HG03025 (cell line): ENCODE measurements at regions not wholly inside any gene's neighbourhood (a gene's known extent, or its start where the extent isn't known, plus 50 kb on each side); places are given as distances from the start of the nearest gene placed in this dataset.
"Not testable (repeated sequence)": the region's sequence is repeated elsewhere in the genome, so short reads cannot be mapped to it uniquely, and the experiment has no call there.

Experiments
- ATAC-seq: cut with Tn5 transposase; IDR thresholded peaks from one replicate; pipeline ENCODE4 v1.9.1; 2021; ENCODE audit warnings: mild to moderate bottlenecking, moderate library complexity; ENCODE audit not compliant: unreplicated experiment, low FRiP score

DNA sequence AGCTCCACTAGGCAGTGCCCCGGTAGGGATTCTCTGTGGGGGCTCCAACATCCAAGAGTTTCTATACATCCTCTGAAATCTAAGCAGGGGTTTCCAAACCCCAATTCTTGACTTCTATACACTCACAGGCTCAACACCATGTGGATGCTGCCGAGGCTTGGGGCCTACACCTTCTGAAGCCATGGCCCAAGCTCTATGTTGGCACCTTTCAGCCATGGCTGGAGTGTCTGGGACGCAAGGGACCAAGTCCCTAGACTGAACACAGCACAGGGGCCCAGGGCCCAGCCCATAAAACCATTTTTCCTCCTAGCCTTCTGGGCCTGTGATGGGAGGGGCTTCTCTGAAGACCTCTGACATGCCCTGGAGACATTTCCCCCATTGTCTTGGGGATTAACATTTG, 511.8 kb downstream of the TRAM1L1 start:
- ATAC-seq, result no peak

DNA sequence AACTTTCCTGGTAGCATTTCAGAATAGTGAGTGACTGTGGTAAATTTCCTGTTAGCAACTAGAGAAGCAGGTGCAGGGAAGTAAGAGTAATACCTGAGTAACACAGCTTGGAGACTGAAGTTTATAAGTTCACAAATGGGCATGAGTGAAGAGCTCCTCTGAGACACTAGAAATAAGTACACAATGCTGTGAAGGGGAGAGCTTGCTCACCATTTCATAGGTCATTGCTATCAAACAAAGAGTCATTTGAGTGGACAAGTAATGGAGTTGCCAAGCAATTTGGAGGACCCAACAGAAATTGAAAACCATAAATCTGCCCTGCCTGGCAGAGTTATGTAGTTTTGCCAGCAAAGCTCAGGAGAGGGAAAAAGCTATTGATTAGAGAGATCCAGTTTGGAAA, 523.6 kb downstream of the TRAM1L1 start:
- no peak for ATAC-seq

DNA sequence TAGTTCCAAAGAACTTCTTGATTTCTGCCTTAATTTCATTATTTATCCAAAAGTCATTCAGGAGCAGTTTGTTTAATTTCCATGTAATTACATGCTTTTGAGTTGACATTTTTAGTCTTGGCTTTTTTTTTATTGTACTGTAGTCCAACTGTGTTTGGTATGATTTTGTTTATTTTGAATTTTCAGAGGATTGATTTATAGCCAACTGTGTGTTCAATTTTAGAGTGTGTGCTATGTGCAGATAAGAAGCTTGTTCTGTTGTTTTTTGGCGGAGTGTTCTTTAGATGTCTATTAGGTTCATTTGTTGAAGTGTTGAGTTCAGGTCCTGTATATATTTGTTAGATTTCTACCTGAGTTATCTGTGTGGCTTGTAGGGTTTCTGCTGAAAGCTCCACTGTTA, 533.6 kb downstream of the TRAM1L1 start:
- ATAC-seq, result no peak

DNA sequence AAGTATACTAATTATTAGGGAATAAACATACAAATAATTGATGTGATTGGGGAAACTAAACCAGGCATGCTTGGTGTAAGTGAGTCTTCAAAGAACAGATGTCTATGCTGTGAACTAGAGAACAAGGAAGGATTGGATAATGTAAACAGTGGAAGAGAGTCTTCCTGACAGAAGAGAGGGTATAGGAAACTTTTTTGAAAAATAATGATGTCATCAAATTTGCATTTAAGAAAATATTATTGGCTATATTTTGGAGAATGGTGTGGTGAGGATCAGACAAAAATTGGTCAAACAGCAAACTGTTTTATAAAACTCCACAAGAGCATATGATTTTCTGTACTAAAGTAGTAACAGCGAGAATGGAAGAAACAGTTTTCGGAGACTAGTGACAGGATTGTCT, 537.7 kb downstream of the TRAM1L1 start:
- ATAC-seq, result no peak

DNA sequence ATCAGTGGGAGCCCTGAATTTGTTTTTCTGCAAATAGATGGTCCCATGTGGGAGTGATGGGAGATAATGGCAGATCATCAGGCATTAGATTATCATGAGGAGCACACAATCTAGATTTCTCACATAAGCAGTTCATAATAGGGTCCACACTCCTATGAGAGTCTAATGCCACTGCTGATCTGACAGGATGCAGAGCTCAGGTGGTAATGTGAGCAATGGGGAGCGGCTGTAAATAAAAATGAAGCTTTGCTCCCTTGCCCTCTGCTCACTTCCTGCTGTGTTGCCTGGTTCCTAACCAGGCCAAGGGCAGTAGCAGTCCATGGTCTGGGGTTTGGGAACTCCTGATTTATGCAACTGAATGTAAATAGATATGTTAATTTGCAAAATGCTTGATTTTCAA, 538.6 kb downstream of the TRAM1L1 start:
- ATAC-seq, result no peak

DNA sequence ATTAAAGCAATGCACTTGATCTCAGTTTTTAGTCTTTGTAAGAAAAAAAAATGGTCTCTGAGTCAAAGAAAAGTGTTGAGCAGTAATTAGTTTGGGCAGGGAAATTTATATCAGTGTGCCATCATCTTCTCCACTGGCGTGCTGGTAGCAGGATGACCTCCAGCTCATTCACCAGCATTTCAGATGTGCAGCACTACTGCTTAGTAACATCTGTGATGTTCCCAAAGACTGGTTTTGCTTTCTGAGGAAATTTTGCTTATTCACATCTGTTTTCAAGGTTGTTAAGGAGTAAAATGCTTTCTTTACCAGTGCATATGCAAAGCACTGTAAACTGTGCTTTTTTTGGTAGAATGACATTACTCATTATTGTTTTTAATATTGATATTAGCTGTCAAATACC, 540.4 kb downstream of the TRAM1L1 start:
- ATAC-seq, result no peak

DNA sequence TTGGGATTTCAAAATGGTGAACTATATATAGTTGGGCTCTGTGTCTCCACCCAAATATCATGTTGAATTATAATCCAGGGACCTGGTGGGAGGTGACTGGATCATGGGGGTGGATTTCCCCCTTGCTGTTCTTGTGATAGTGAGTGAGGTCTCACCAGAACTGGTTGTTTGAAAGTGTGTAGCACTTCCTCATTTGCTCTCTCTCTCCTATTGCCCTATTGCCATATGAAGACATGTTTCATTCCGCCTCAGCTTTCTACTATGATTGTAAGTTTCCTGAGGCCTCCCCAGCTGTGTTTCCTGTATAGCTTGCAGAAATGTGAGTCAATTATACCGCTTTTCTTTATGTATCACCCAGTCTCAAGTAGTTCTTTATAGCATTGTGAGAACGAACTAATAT, 545.6 kb downstream of the TRAM1L1 start:
- ATAC-seq, result no peak

DNA sequence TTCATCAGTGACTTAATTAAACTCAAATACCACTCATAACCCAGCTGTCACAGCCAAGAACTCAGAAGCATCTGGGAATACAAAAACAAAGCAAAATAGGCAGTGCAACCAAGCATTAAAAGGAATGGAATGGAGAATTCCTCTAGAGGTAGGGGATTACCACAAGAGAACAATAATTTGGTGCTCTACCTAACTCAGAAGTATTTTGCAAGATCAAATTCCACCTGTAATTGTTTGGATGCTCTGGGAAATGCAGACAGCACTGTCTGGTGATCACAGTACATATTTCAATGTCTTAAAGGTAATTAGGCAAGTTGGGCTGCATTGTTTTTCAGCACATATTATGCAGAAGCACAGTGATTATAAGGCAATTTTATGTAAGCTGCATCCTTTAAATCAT, 547.5 kb downstream of the TRAM1L1 start:
- no peak for ATAC-seq

DNA sequence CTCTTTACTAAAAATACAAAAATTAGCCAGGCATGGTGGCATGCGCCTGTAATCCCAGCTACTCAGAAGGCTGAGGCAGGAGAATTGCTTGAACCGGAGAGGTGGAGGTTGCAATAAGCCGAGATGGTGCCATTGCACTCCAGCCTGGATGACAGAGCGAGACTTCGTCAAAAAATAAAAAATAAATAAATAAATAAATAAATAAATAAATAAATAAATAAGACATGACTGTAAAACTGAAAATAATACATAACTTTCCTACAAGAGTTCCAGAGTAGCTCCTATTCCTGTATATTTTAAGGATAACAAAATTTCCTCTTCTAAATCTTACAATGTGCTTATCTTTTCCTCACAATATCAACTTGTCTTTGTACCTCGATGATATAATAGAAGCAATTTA, 549.4 kb downstream of the TRAM1L1 start:
- ATAC-seq, result not testable (repeated sequence)

DNA sequence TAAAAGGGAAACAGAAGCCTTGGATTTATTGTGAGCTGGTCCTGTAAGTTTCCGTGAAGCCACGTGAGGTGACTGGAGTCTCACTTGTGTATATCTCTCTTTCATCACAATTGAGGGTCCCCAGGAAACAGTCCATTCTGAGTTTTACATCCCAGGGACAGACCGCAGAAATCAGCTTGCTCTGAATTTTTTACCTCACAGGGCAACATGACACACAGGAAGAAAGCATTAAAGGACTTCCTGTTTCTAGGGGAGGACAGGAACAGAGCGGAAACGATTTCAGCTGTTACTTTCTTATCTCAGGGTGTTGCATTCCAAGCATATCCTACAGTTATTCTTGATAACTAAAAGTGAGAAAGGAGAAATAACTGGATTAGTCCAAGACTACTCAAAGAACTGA, 553.5 kb downstream of the TRAM1L1 start:
- no peak for ATAC-seq

DNA sequence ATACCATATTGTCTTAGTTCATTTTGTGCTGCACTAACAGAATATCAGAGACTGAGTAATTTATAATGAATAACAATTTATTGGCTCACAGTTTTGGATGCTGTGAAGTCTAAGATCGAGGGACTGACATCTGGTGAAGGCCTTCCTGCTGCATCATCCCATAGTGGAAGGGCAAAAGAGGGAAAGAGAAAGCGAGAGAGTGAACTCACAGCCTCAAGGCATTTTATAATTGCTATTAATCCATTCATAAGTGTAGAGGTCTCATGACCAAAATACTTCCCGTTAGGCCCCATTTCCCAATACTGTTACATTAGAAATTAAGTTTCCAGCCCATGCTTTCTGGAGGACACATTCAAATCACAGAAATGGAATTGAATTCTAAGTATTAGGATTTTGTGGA, 554.4 kb downstream of the TRAM1L1 start:
- ATAC-seq, result no peak

DNA sequence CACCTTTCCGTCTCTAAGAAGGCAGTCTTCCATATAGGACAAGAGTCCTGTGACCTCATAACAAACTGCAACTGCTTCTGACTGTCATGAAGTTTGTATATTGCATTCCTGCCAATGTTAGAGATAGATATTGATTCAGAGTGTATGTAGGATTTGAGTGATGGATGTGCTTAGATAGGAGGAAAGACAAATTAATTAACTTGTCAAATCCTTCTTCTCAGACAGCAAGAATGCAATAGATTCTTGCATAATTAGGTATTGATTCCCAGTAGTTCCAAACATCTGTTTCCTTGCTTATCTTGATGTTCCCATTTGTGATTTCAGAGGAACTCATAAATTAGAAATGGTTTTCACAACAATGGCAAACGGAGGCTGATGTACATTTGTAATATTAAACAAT, 555.3 kb downstream of the TRAM1L1 start:
- no peak for ATAC-seq

DNA sequence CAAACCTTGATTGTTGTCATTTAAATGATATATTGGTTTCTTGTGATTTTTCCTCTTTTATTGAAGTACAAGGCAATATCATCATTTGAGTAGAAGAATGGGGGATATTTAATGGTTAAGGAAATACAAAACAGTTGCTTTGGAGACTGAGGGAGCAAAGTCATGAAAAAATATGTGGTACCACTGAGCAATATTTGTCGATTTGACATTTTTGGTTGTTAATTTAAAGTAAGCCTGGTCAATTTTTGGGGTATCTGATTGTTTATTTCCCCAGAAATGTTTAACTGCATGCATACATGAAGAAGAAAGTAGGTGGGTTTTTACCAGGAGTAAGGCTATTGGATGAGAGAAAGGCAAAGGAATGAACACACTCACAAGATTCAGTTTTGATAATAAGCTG, 556.2 kb downstream of the TRAM1L1 start:
- no peak for ATAC-seq

DNA sequence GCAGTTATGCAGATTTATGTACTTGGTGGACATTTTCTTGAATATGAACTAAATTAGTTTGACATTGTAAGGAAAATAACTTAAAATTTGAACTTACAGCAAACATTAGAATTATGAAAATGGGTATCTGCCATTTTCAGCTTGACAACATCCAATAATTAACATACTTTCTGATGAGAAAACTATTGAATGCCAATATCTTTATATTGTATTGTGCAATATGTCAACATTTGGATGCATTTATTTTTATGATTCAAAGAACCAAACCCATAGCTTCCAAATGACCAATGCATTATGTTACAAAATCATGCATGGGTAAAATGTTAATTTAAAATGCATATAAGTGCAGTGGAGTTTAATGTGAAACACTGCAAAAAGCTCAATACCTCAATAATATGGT, 562.5 kb downstream of the TRAM1L1 start:
- ATAC-seq, result no peak

DNA sequence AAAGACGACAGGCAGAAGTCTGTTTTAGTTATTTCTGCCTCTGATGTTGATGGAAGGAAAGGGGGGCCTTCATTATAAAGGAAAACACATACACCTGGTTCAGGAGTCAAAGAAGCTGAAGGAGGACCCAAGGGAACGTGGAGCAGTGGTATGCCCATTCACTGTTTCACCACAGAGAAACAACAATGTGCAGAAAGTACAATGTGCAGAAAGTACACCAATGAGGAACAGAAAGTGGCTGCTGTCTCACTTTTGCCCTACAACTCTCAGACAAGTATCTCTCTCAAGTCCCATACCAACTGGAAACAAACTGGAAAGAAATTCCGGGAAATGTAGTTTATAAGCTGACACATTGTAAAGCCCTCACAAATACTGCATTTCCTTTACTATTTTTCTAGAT, 564.5 kb downstream of the TRAM1L1 start:
- no peak for ATAC-seq

DNA sequence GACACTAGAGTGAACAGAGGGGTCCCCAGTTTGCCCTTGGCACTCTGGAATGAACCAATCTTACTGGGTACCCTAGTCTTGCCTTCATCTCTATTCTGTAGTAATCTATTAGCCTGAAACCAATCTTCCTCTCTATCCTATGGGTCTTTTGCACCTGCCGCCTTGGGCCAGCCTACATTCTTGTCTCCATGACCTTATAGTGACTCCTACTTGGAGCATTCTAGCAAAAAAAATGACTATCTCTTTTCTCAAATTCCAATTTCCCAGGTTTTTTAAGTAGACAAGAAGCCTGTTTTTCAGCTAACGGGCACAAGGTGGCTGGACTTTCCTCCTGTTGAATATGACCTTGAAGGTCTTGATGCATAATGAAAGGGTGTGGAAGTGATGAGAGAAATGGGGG, 568.7 kb downstream of the TRAM1L1 start:
- no peak for ATAC-seq

DNA sequence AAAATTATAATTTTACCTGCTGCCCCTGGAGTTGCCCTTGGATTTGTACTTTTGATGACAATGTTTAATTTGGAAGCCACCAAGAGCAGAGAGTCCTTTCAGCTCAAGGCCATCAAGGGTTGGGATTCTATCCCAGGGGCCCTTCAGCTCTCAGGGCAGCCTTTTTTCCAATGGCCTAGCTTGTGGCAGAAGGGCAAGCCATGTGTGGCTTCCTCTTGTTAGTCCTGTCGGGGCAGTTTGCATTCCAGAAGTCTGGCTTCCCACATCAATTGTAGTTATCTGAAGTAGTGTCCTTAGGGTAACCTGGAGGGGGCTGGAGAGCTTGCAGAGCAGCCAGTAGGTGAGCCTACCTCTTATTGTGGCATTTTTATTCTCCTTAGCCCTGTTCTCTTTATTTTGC, 569.4 kb downstream of the TRAM1L1 start:
- ATAC-seq, result no peak

DNA sequence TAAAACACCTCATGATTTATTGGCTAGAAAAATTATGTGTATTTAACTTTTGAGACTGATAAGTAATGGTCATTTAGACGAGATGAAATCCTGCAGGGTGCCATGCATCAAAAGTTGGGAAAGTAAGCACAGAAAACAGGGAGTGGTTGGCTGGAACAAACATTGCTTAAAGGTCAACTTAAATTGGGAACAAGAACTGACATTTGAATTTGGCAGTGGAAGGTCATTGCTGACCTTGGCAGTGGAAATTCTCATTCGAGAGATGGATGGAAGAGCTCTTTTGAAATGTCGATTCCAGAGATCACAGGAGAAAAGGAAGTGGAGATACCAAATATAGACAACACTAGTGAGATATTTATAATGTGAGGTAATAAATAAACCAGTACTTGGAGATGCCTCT, 572.8 kb downstream of the TRAM1L1 start:
- ATAC-seq, result no peak

DNA sequence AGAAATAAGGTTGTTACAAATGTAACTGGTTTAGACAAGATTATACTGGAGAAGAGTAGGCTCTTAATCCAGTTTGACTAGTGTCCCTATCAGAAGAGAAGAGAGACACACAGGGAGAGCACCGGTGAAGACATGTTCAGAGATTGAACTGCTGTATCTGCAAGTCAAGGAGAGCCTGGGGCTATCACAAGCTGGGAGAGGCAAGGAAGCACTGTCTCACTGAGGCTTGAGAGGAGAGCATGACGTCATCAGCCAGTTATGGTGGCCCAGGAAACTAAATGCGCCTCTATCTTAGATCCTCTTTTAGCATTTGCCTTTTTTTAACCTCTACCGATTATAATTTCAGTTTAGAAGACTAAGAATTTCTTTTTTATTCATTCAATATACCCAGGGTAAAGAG, 583.4 kb downstream of the TRAM1L1 start:
- ATAC-seq, result no peak

DNA sequence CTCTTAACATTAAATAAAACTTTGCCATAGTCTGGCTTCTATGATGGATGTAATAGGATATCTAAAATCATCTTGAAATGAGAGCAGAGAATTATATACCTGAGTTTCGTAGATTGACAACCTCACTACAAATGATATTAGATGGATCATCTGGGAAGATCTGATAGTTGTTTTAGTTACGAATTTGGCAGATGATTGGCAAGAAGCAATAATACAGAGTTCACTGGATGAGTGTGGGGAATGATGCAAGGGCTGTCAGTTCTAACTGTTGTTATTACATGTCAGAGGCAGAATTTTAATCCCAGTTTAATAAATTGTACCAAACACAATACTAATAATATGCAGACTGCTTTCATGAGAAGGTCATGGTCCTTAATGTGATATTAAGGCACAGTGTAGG, 585.2 kb downstream of the TRAM1L1 start:
- no peak for ATAC-seq

DNA sequence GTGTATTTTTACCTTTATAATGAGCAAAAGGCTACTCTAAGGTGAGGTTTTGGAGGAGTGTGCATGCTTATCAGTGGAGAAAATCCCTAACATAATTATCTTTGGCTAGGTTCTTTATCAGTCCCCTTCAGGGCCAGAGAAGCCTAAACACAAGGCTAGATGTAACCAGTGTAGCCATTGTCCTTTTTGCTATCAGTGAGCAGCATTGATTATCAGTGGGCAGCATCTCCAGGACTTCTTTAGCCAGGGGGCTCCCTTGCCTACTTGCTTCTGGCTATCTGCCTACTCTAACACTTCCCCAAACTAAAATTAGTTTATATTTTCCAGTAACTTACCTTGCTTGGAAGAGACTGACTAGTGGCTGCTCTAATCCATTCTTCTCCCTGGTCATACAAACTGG, 595.6 kb downstream of the TRAM1L1 start:
- no peak for ATAC-seq

DNA sequence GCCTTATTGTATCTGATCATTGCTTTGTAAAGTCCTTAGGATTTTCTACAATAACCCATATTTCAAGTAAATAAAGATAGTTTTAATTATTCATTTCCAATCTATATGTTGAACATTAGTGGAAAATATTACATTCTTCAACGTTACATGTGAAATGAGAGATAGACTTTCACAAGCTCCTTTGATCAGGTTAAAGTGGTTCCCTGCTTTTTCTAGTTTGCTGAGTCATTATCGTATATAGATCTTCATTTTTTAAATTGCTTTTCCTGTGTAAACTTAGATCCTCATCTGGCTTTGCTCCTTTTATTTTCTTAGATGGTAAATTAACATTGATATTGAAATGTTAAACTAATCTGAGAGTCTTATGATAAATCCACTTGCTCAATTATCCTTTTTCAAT, 599.0 kb downstream of the TRAM1L1 start:
- no peak for ATAC-seq

DNA sequence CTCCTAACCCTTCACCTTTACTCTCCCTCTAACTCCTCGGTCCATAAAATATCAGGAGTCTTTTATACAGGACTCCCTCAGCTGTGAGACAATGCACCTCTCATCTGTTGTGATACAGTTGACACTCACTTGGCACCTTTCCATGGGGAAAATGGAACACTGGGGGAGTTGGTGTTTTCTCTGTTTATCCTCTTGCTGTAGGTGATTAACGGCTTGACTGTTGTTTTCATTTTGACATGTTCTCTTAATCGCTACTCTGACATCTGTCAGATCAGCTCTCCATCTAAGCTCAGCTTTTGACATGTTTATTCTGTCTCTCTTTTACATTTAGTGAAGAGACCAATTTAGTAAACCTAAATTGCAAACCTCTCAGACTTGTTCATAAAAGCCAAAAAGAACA, 604.8 kb downstream of the TRAM1L1 start:
- ATAC-seq, result no peak

DNA sequence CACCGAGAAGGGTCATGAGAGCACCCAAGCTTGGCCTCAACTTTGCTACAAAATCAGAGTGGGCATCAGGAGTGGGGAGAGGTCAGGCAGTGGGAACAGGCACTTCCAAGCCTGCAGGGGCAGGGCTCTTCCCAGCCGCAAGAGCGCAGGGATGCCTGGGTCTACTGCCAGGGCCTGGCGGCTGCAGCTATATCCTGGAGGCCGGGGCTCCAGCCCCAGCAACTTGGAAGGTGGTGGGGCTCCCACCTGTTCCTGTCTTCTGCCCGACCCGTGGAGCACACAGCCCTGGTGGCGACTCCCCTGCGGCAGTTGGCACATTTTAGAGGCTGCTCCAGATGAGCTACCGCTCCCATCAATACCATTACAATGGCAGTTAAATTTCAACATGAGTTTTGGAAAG, 607.0 kb downstream of the TRAM1L1 start:
- no peak for ATAC-seq
